NOMO-1 treated with dmso at 0.1 percent for 144 hours (cell line): ENCODE measurements at regions not wholly inside any gene's neighbourhood (a gene's known extent, or its start where the extent isn't known, plus 50 kb on each side); places are given as distances from the start of the nearest gene placed in this dataset.

ENCODE experiments used
- DNase-seq: peaks from one replicate; lab custom pipeline; 2025; ENCODE audit not compliant: unreplicated experiment; lab: John Stamatoyannopoulos, UW

GRCh38 chr15:70196372-70197316 lies 98.9 kb upstream of the TLE3 start:
- no peak for DNase-seq

- DNase-seq: no peak
These were observed 98.0 kb upstream of the TLE3 start for GRCh38 chr15:70195587-70196305.

- DNase-seq: no peak
These were observed 97.5 kb upstream of the TLE3 start for GRCh38 chr15:70195171-70195570.

GRCh38 chr15:70194266-70194665 lies 96.5 kb upstream of the TLE3 start:
- DNase-seq: no peak

- no peak for DNase-seq
These were observed 96.0 kb upstream of the TLE3 start for GRCh38 chr15:70193734-70194133.

- DNase-seq: no peak
These were observed 94.8 kb upstream of the TLE3 start for GRCh38 chr15:70192490-70192889.

GRCh38 chr15:70192041-70192440 lies 94.3 kb upstream of the TLE3 start:
- DNase-seq: no peak

- DNase-seq: no peak
These were observed 93.2 kb upstream of the TLE3 start for GRCh38 chr15:70190965-70191364.

- DNase-seq: no peak
These were observed 92.3 kb upstream of the TLE3 start for GRCh38 chr15:70189826-70190695.

- DNase-seq: no peak
These were observed 90.6 kb upstream of the TLE3 start for GRCh38 chr15:70188286-70188685.

- DNase-seq: no peak
These were observed 89.6 kb upstream of the TLE3 start for GRCh38 chr15:70187331-70187730.

- DNase-seq: no peak
These were observed 88.4 kb upstream of the TLE3 start for GRCh38 chr15:70186152-70186551.

- no peak for DNase-seq
These were observed 87.6 kb upstream of the TLE3 start for GRCh38 chr15:70185251-70185711.

GRCh38 chr15:70182858-70183695 lies 85.4 kb upstream of the TLE3 start:
- DNase-seq: no peak

GRCh38 chr15:70181626-70182255 lies 84.0 kb upstream of the TLE3 start:
- DNase-seq: no peak

GRCh38 chr15:70180186-70180875 lies 82.6 kb upstream of the TLE3 start:
- no peak for DNase-seq

GRCh38 chr15:70179309-70179892 lies 81.7 kb upstream of the TLE3 start:
- DNase-seq: no peak

- no peak for DNase-seq
These were observed 80.8 kb upstream of the TLE3 start for GRCh38 chr15:70178335-70179084.
